GM21367 (cell line): ENCODE measurements at regions not wholly inside any gene's neighbourhood (a gene's known extent, or its start where the extent isn't known, plus 50 kb on each side); places are given as distances from the start of the nearest gene placed in this dataset.
"Not testable (repeated sequence)": the region's sequence is repeated elsewhere in the genome, so short reads cannot be mapped to it uniquely, and the experiment has no call there.

Experiments
- ATAC-seq: cut with Tn5 transposase; IDR thresholded peaks from one replicate; pipeline ENCODE4 v1.9.1; 2021; ENCODE audit not compliant: unreplicated experiment

DNA sequence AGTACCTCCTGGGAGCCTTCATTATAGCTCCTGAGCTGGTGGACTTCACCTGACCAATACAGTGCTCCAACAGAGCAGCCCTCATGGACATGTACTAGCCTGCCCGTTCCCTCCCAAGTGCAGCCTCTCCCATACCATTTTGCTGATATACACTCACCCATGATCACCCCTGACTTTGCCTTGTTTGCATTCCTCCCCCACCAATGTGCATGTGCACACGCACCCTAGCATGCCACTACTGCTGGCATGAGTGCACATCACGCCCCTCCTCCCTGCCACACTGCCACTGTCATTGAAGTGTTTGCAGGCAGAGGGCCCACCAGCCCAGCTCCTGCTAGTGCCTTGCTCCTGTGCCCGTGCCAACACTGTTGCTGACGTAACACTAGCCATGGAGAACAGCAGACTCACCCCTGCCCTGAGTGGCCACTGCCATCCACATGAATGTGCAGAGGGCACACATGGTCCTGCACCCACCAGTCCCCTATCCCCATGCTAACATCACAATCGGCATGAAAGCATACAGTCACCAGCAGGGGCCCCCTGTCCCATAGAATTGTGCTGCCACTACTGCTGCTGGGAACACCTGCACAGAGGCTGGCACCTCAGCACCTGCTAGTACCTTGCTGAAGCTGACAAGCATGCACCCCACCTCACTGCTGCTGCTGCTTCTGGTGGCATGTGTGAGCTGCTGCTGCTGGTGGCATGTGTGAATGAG, 110.3 kb downstream of the SINHCAF start:
- no peak for ATAC-seq

DNA sequence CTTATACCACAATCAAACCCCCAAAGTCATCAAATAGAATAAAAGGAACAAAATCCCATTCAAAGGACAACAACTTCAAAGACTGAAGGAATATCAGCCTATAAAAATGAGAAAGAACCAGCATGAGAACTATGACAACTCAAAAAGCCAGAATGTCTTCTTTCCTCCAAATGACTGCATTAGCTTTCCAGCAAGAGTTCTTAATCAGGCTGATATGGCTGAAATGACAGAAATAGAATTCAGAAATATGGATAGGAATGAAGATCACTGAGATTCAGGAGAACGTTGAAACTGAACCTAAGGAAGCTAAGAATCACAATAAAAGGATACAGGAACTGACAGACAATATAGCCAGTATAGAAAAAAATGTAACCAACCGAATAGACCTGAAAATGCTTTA, 109.5 kb downstream of the SINHCAF start:
- no peak for ATAC-seq

GRCh38 chr12:31217356-31218130, 108.4 kb downstream of the SINHCAF start:
- ATAC-seq: no peak

DNA sequence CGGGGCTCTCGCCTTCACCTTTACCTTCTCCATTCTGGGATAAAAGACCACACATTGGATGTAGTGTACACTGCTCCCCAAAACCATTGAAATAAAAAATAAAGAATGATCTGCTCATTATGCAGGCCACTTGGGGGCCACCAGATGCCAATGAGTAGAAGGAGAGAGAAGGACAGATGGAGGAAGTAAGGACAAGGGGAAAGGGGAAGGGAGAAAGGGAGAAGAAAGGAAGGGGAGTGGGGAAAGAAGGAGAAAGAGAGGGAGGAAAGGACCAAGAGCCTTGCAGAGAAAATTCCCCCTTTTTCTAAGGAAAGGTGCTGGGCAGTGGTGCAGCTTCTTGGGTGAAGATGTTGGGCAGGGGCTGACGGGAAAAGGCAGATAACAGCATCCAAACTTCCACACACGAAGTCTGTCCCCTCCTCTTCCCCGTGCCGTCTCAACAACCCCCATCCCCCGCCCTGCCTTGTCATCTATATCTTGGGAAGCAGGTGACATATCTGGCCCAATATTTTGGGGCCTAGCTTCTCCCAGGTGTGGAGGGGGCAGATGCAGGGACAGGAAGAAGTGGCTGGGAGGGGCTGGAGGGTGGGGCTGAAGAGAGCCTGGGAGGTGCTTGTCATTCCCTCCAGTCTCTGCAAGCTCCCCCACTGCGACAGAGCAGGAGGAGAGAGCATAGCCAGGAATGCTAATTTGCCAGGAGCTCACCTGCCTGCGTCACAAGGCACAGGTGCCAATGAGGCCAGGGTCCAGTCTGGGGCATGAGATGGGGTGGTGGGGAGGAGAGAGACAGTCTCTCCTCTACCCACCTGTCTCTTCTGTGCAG, 107.5 kb downstream of the SINHCAF start:
- no peak for ATAC-seq

DNA sequence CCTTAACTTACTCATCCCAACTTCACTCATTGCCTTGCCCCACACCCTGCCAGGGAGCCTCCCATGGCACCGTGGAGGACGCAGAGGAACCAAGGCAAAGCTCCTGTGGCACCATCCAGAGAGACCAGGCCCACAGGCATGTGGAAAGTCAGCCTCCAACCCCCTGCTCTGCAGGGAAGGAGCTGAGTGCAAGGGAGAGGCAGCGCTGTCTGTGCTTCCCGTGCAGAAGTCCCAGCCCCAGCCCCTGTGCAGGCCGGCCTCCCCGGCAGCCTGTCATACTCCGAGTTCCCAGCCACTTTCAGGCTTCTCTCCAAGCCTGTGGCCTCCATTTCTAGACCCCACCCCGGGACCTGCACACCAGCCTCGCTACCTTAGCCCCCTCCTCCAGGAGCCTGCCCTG, 106.4 kb downstream of the SINHCAF start:
- ATAC-seq: no peak

GRCh38 chr12:31220061-31220460, 105.9 kb downstream of the SINHCAF start:
- ATAC-seq: no peak

- no peak for ATAC-seq
Observed at GRCh38 chr12:31220633-31221550, 105.1 kb downstream of the SINHCAF start.

DNA sequence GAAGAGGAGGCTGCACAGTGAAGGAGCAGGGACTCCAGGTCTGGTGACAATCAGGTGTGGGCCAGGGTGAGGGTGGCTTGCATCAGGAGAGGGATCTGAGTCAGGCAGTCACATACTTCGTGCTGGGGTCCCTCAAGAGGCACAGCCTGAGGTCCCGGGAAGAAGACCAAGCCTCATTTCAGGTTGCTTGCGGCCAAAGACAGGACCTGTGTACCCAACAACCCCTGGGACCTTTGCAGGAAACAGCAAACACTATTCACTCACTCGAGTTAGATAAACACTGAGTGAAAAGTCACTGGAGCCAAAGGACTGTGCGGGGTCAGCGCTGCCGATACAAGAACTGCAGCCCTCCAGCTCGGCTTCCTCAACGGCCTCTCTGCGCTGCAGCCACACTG, 104.4 kb downstream of the SINHCAF start:
- ATAC-seq: no peak

- ATAC-seq: no peak
Observed at GRCh38 chr12:31222620-31223222, 103.2 kb downstream of the SINHCAF start.

DNA sequence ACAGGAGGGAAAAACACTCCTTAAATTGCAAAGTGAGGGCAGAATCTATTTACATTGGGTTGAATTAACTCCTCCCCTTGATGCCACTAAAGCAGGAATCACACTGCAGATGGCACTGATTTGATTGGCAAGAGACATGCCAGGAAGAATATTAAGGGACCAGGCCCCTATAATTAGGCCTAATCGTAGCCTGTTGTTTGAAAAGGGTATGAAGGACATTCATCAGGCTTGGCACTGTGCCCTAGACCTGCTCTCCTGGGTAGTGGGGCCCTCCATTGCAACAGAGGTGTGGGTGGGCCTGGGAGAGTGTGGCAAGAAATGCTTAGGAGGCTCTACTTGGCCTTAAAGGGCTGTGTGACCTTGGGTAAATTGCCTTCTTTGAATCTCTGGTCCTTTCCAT, 102.3 kb downstream of the SINHCAF start:
- not testable (repeated sequence) for ATAC-seq

GRCh38 chr12:31224768-31225448, 101.0 kb downstream of the SINHCAF start:
- no peak for ATAC-seq

GRCh38 chr12:31225656-31226535, 100.1 kb downstream of the SINHCAF start:
- no peak for ATAC-seq

GRCh38 chr12:31226639-31227038, 99.3 kb downstream of the SINHCAF start:
- no peak for ATAC-seq

DNA sequence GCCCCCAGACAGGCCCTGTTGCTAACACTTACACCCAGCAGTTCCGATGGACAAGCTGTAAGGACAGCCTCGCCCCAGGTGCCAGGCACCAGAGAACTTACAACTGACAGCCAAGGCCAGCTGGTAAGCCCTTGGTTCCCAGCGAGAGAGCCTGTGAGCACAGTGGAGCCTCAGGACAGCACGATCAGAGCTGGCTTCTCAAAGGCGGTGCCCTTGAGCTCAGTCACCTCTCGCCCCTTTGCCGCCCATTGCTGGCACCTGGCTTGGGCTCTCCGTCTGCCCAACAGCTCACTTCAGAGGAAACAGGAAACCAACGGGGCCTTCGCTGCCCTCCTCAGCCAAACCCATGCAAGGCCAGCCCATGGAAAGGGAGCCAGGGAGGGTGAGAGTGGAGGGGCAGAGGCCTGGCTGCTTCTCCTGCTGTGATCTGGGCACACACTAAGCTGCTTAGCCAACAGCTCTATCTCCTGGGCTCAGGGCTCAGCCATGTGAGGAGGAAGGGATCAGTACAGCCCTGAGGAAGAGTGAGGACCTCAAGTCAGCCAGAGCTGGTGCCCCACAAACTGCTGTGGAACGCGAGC, 98.5 kb downstream of the SINHCAF start:
- no peak for ATAC-seq

GRCh38 chr12:31228811-31229792, 96.8 kb downstream of the SINHCAF start:
- ATAC-seq: no peak

GRCh38 chr12:31230004-31230403, 95.9 kb downstream of the SINHCAF start:
- no peak for ATAC-seq
